HG03095 (cell line): ENCODE measurements at regions not wholly inside any gene's neighbourhood (a gene's known extent, or its start where the extent isn't known, plus 50 kb on each side); places are given as distances from the start of the nearest gene placed in this dataset.
"Not testable (repeated sequence)": the region's sequence is repeated elsewhere in the genome, so short reads cannot be mapped to it uniquely, and the experiment has no call there.

Experiments
- ATAC-seq: cut with Tn5 transposase; IDR thresholded peaks from one replicate; pipeline ENCODE4 v1.9.1; 2021; ENCODE audit warnings: moderate library complexity; ENCODE audit not compliant: unreplicated experiment

DNA sequence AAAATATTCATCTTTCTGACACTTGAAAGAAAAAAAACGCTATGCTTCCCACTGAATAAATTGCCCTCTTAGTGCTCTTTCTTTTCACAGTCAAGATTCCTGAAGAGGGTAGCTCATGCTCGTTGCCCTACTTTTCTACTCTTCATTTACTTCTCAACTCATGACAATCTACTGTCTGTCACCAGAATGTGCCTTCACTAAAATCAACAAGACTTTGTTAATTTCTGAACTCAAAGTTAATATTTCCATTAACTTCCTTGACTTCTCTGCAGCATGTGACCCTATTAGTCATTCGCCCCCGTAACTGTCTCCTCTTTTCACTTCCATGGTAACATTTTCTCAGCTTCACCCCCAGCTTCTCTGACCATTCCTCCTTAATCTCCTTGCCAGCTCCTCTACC lies 98.9 kb upstream of the MAPRE2 start:
- no peak for ATAC-seq

DNA sequence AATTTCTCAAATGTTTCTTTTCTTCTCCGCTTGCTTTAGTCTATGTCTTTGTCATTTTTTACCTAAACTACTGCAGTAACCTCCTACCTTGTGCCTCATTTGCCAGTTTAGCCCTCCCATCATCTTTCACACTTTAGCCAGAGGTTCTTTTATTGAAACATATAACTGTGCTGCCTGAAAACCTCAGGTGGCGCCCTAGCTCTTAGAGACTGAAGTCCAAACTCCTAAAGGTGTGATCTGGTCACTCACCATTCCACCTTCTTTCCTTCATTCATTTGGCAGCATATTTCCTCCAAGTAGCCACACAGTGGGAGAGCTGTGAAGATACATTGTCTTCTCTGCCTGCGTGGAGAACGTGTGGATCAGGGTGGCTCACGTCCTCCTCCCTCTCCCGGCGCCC lies 98.2 kb upstream of the MAPRE2 start:
- ATAC-seq: no peak

DNA sequence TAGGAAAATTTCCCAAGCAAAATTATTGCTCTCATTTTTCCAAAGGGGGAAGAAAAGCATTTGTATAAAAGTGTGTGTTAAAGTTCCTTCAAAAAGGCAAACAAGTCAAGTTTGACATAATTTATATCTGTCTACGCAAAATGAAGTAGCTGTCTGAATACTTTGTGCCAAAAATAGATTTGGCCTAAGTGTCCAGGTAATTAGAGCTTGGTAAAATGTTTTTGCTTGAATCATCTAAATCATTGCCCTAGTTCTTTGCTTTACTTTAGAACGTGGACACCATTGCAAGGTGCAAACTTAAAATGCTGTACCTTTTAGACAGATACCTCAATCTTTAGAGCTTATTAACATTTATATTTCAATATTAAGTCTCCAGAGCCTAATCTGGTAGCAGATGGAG lies 97.6 kb upstream of the MAPRE2 start:
- ATAC-seq: no peak

DNA sequence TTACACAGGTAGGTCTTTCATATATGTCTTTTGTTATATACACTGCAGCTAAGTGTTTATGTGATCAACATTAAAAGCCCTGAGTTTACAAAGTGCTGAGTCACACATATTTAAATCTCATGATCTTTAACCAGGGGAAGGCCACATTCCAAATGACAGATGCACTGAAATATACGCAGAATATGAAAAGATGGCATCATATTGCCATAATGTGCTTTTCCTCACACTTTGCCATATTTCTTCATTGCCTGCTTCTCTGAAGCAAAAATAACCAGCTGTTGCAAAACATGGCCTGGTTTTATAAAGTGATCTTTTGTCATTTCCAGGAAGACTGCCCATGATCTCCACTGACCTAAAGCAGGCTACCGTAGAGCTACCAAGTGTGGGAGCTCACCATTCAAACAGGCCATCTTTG lies 93.5 kb upstream of the MAPRE2 start:
- no peak for ATAC-seq

DNA sequence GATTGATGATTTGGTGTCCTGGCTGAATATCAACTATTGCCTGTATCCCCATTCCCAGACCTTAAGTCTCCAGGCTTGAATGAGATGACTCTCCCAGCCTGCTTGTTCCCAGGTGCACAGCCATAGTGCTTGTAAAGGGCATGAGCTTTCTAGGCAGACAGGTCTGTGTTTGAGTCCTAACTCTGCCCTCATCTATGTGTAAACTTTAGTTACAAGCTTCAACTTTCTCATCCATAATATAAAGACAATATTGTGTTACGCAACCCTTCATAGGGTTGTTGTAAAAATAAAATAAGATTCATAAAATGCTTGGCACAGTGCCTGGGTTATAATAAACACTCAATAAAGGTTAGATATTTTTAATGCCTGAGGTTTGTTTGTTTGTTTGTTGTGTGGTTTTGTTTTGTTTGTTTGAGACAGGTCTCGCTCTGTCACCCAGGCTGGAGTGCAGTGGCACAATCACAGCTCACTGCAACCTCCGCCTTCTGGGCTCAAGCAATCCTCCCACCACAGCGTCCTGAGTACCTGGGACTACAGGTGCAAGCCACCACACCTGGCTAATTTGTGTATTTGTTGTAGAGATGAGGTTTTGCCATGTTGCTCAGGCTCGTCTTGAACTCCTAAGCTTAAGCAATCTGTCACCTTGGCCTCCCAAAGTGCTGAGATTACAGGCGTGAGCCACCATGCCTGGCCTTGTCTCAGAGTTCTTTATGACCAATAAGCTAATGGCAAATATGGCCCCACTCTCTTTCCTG lies 89.4 kb upstream of the MAPRE2 start:
- no peak for ATAC-seq

DNA sequence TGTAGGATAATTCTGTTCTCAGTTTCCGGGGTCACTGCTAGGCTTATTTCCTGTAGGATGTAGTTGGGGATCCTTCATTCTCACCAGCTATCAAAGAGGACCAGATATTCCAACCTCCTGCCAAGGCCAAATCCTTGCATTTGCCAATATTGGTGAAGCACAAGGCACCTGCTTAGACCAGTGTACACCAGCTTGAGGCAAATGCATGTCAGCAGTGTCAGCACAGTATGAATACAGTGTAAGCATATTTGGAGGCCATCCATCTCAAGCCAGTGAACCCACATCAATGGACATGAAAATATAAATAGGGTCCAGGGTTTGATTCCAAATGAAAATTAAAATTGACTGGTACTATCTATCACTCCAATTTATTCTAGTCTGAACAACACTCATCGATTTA lies 88.0 kb upstream of the MAPRE2 start:
- ATAC-seq: no peak

DNA sequence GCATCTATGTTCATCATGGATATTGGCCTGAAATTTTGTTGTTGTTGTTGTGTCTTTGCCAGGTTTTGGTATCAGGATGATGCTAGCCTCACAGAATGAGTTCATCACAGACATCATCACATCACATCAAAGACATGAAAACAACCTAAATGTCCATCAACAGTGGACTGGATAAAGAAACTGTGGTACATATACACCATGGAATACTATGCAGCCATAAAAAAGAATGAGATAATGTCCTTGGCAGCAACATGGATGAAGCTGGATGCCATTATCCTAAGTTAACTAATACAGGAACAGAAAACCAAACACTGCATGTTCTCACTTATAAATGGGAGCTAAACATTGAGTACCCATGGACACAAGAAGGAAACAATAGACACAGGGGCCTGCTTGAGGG lies 85.7 kb upstream of the MAPRE2 start:
- ATAC-seq: not testable (repeated sequence)

DNA sequence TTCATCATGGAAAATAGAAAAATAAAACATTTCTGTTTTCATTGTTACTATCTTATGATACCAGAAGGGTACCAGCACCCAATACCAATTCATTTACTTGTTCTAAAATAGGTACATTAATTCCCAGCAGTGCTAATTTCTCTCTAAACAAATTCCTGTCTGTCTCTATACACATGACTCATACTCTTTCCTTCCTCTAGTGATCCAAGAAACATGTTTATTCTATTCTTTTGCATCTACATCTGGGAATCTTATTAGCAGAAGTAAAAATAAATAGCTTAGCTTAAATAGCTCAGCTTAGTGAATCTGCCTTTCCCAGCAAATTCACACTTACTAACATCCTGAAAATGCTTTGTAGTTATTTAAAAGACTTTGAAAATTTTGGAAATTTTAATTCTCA lies 84.5 kb upstream of the MAPRE2 start:
- ATAC-seq: no peak

DNA sequence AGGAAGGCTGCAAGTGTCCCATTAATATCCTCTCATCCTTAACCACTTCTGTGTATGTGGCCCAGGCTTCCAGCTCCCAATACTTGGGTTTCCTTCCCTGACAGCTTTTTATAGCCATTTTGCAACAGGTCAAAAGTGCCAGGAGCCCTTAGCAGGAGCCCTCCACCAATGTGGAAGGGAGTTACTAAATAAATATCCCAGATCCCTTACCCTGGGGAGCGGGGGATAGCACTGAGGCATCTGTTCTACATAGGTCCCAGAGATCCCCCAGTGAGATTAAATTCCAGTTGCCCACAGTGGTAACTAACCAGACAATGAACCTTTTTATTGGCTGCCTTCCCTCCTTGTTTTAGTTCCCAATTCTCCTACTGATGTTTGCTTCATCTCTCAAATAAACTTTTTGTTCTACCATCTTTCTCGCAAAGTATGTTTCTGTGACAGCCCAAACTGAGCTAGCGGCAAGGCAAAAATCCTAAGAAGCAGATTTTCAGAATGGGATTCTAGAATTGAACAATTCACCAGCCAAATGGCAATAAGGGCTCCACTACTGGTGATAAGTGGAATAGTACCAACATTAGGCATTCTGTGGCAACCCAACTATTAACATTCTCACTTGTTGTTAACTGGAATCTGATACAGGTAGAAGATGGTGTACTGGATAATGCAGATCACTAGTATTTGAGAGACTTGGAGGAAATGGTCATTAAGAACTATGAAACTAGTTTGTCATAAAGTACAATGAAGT lies 83.9 kb upstream of the MAPRE2 start:
- ATAC-seq: no peak

DNA sequence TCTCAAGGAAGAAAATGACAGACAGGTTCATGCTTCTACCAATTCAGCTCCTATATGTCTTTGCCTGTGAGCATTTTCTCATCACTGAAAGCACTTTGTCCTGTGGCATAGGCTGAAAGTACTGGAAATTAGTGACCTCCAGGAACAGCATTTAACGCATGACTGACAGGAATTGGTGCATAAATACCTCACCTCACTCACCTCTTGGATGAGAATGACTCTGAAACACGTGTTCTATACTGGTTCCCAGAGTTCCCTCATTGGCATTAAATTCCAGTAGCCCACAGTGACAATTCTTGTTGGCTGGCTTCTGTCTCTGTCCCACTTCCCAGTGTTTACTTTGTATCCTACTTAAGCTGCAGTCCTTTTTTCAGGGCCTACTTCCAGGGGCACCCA lies 83.4 kb upstream of the MAPRE2 start:
- ATAC-seq: no peak

DNA sequence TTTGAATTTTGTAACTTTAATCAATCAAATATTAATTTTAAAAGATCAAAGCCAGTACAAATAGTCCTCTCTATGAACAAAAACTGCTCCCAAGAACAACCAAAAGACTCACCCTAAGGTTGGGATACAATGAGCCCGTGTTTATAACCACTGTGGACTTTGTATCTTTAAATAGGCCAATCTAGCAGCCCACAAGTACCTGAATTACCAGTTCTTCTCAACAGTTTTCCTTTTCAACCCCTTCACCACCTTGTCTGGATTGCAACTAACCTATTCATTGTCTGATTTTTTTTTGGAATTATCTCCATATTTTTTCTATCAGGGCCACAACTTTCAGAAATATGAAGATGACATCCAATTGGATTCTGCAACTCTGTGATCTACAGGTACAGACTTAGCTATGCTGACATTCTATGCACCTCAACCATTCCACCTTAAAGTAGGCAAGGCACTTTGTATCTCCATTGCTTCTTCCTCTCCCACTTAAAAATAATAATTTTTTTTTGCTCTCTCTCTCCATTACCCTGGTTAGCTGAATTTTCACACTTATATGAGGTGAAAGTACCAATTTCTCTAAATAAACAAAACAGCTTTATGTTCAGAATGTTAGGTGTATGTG lies 81.9 kb upstream of the MAPRE2 start:
- ATAC-seq: no peak

DNA sequence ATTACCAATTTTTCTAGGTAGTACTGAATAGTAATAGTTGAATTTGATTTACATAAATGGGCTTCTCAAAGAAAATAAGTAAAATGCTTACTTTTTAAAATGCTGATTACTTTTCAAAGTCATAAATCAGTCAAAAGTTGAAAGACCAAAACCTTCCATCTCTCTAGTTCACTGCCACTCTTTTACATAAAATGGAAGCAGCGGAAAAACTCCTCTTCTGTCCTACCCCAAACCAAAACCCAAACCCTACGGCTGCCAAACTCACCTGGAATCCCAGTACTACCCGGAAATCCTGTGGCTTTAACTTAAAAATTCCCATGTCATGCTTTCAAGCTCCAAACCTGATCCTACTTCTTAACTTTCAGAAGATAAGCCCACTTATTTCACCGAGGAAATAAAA lies 81.2 kb upstream of the MAPRE2 start:
- ATAC-seq: no peak

DNA sequence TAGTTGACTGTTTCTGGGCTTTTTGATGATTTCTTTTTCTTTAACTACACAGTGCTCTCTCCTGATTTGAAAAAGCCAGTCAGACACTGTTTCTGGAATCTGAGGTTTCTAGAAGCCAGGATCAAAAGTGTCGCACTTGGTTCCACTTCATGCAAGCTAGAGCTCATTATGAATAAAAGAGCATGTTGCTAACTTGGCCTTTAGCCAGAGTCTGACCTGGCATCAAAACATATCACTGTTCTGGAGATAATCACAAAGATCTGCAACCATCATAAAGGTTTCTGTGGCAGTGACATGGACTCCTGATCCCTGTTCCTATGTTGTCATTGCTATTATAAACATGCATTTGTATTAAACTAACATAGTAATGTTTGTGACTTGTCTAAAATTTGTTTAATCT lies 76.1 kb upstream of the MAPRE2 start:
- ATAC-seq: no peak

DNA sequence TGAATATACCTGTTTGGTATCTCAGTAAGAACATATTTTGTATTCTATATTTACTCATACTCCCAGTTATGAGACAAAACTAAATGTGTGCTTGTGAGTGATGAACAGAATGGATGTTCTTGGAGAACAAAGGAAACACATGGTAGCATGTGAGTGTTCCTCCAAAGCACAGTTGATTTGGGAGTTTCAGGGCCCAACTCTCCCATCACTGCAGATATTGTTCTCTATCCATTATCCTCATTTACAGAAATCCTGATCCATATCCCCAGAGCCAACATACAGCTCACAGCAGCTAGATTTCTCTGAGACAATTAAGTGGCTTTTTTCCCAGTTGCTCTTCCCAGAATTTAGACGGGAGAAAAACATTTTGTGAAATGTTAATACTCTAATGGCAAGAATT lies 75.6 kb upstream of the MAPRE2 start:
- ATAC-seq: no peak

DNA sequence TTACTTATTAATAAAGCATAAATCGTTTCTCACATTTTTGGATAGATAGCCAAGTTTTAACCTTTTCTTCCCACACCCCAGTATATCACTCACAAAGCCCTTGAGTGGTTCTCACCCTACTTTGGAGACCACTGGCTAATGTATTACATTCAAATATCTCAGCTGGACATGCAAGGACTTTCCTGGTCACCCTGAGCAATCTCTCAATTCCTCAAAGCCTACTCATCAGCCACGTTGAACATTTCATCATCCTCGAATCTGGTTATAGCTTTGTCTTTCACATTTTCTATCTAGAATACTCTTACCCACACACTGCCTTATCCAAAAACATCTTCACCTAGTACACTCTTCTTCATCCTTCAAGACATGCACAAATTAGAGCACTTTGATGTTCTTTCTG lies 71.1 kb upstream of the MAPRE2 start:
- no peak for ATAC-seq

DNA sequence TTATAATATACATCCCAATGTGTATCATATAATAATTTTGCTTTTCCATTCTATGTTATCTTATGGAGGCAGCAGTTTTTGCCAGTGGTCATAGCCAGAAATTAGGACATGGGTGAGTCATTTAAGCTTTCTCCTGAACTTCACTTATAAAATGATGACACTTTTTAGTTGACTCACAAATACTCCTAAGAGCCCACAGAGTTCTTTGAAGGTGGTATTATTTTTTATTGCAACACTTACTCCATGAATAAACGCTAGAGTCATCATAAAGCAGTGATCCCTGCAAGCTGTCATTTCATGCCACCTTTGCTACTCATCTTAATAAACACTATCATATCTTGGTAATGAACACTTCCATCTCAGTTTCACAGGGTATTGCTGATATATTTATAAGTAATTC lies 69.9 kb upstream of the MAPRE2 start:
- ATAC-seq: no peak

DNA sequence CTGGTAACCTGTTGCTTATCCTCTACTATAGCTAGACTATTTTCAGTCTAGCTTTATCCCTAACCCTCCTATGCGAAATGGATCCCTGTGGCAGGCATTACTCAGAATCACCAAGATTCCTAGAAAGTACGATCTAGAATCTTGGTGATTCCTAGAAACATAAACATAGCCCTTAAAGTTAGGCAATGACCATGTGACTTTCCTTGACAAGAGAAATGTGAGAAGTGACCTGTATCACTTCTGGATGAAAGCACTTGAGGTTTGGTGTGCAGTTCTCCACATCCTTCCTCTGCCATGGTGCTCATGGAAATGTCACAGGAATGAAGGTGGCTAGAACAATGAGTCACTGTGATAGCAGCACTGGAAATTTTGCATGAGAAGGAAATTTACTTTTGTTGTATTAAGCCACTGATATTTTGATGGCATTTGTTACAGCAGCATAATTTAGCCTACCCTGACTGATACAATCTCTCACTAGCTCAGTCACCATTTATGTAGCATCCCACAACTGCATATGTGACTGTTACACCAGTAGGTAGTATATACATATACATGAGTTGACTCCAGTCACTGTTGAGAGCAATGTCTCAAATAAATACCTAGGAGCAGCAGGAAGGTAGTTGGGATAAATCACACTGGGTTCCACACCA lies 68.3 kb upstream of the MAPRE2 start:
- no peak for ATAC-seq

DNA sequence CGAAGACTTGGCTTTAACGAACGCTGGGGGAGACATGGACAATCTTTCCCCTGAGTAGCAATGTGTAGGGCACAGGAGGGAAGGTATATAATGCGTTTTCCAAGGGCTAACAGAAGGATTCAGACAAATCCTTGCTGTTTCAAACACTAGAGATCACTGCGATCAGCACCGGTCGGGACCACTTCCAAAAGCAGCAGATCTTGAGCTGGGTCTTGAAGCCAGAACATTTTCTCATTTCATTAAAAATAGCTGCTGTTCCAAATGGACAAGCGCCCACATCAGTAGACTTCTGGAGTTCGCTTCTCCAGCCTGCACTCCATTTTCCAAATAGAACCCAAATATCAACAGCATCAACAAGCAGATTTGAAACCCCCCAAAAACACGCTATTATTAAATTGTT lies 65.1 kb upstream of the MAPRE2 start:
- ATAC-seq: no peak

DNA sequence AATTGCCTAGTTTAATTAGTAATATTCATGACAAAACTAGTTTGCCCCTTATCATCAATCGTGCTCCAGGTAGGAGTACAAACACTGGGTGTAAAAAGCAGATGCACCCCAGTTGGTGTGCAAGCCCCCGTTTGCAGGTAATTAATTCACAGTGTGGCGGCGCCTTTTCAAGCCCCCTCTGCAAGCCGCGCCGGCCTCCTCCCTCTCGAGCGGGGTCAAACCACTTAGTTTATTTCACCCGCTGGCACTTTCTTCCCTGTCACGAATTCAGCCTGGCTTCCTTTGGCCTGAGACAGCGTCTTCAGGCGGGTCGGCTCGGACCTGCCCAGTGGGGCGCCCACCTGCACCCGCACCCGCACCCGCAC lies 64.7 kb upstream of the MAPRE2 start:
- no peak for ATAC-seq

DNA sequence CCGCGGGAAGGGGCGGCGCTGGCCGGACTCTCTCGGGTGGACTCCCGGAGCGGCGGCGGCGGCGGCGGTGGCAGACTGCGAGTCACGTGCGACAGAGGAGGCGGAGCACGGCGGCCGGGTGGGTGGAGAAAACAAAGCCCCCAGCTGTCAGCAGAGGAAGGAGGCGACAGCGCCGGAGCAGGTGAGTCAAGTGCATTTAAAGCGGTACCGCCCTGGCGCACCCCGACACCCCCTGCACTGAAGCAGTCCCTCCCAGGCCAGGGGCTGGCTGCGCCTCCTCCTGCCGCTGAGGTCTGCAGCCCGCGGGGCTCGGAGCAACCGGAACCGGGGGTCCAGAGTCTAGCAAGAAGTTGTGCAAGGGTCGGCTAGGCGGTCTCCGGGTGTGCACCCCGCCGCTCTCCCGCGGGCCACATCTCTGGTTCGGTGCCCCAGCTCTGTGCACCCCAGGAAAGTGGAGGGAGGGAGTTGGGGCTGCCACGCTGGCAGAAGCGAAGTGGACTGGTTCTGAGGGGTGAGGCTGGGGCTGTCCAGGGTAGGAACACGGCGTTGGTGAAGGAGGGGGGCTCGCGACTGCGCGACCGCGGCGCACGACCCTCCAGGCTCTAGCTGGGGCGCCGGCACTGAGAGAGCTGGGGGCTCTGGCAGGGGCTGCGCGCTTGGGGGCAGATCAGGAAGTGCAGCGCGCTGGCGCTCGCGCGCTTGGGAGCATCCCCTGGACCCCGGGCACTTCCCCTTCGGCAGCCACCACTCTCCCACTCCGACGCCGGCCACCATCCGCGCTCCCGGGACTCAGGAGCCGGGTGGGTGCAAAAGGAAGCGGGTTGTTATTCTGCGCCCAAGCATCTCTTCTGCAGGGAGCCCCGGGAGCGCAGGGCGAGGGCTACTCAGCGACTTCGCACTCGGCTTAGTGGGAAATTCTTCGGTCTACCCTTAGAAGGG lies 64.0 kb upstream of the MAPRE2 start:
- peak; percentile 55 for ATAC-seq
